B cell (primary cell): ENCODE measurements at regions not wholly inside any gene's neighbourhood (a gene's known extent, or its start where the extent isn't known, plus 50 kb on each side); places are given as distances from the start of the nearest gene placed in this dataset.

Experiments used
- ATAC-seq: fragments of 200-7000 bp; cut with Tn5 transposase; one replicate; pipeline ENCODE4 v1.10.0; 2021; ENCODE audit warnings: low read depth, mild to moderate bottlenecking, moderate number of reproducible peaks, moderate library complexity
- CTCF ChIA-PET: fragments of 350-600 bp; sonication (Branson Sonifier 250); formaldehyde crosslinking; loops from one replicate; lab custom pipeline; 2021; ENCODE audit warnings: antibody characterized with exemption, inconsistent platforms; lab: Charles Lee
- POLR2A ChIA-PET: fragments of 350-600 bp; sonication (Branson Sonifier 250); formaldehyde crosslinking; loops from one replicate; lab custom pipeline; 2021; ENCODE audit warnings: antibody characterized with exemption; lab: Charles Lee
- DNase-seq: peaks from one replicate; pipeline ENCODE4 v3.0.0; 2013
- H2AFZ ChIP-seq: 2 replicates; pipeline ENCODE4 v1.6.1; 2012; ENCODE audit warnings: mild to moderate bottlenecking, low read depth, low read length; ENCODE audit not compliant: insufficient read depth, poor library complexity, severe bottlenecking
- H3K27ac ChIP-seq, 2 donors: 1 replicate in 1 of 2; 2 replicates in 1 of 2; pipeline ENCODE4 v1.5.1; 2012 to 2013; ENCODE audit warnings: low read length in 2 of 2, mild to moderate bottlenecking in 2 of 2, moderate library complexity in 1 of 2
- H3K27me3 ChIP-seq, 4 experiments: fragments of 200-600 bp in 1 of 4; sonication (generic) in 1 of 4; replicated peaks in 1 of 4; 1 replicate in 2 of 4; 2 replicates in 2 of 4; pipeline versions ENCODE4 v1.6.1 to v1.7.0; 2013 to 2016; ENCODE audit warnings: low read length in 3 of 4, mild to moderate bottlenecking in 2 of 4, mixed read lengths in 1 of 4, moderate library complexity in 1 of 4; ENCODE audit not compliant: insufficient read depth in 4 of 4, control insufficient read depth in 3 of 4; ENCODE audit errors: control extremely low read depth in 1 of 4
- H3K36me3 ChIP-seq, 2 experiments: replicated peaks in 1 of 2; 1 replicate in 1 of 2; 2 replicates in 1 of 2; pipeline versions ENCODE4 v1.6.1 to v1.7.1; 2013; ENCODE audit warnings: low read length in 1 of 2; ENCODE audit not compliant: insufficient read depth in 2 of 2, control insufficient read depth in 1 of 2; ENCODE audit errors: control extremely low read depth in 1 of 2, extremely low read depth in 1 of 2
- H3K4me1 ChIP-seq, 2 donors: fragments of 200-600 bp in 1 of 2; sonication (generic) in 1 of 2; 1 replicate in 1 of 2; 2 replicates in 1 of 2; pipeline versions ENCODE4 v1.5.1 to v1.6.1; 2013 to 2017; ENCODE audit warnings: low read length in 2 of 2; ENCODE audit not compliant: control insufficient read depth in 2 of 2, insufficient read depth in 2 of 2
- H3K4me2 ChIP-seq: replicated peaks from 2 replicates; pipeline ENCODE3; 2012; ENCODE audit warnings: mild to moderate bottlenecking, low read depth, low read length; ENCODE audit not compliant: poor library complexity, severe bottlenecking
- H3K4me3 ChIP-seq, 5 experiments: fragments of 200-600 bp in 1 of 5; sonication (generic) in 1 of 5; 1 replicate in 3 of 5; 2 replicates in 2 of 5; pipeline versions ENCODE4 v1.5.1 to v1.7.0; 2011 to 2016; ENCODE audit warnings: low read length in 4 of 5, mild to moderate bottlenecking in 4 of 5, low read depth in 2 of 5, control low read depth in 1 of 5, moderate library complexity in 1 of 5; ENCODE audit not compliant: insufficient read depth in 1 of 5; ENCODE audit errors: control extremely low read depth in 1 of 5, extremely low read depth in 1 of 5
- H3K79me2 ChIP-seq: fragments of 200-600 bp; sonication (generic); one replicate; pipeline ENCODE4 v1.6.0; 2016; ENCODE audit warnings: low read length; ENCODE audit not compliant: control insufficient read depth, insufficient read depth
- H3K9ac ChIP-seq: fragments of 200-600 bp; sonication (generic); 2 replicates; pipeline ENCODE4 v1.6.1; 2017; ENCODE audit warnings: mild to moderate bottlenecking, low read length, moderate library complexity
- H3K9me3 ChIP-seq, 3 donors: one replicate each; pipeline versions ENCODE4 v1.6.1 to v1.7.1; 2013; ENCODE audit warnings: low read length in 2 of 3; ENCODE audit not compliant: control insufficient read depth in 2 of 3, insufficient read depth in 1 of 3; ENCODE audit errors: control extremely low read depth in 1 of 3
- H4K20me1 ChIP-seq: 2 replicates; pipeline ENCODE4 v1.6.0; 2012; ENCODE audit warnings: mild to moderate bottlenecking, low read length; ENCODE audit not compliant: insufficient read depth, control insufficient read depth, poor library complexity, severe bottlenecking
- H3K27ac Mint-ChIP-seq: one replicate; pipeline ENCODE4 v1.8.0; 2021; ENCODE audit warnings: mixed read lengths
- H3K27me3 Mint-ChIP-seq: one replicate; pipeline ENCODE4 v1.8.0; 2021; ENCODE audit warnings: mixed read lengths
- H3K4me1 Mint-ChIP-seq: one replicate; pipeline ENCODE4 v1.8.0; 2021; ENCODE audit warnings: mixed read lengths
- H3K4me3 Mint-ChIP-seq: one replicate; pipeline ENCODE4 v1.8.0; 2021; ENCODE audit warnings: mixed read lengths
- H3K9me3 Mint-ChIP-seq: one replicate; pipeline ENCODE4 v1.8.0; 2022; ENCODE audit warnings: mixed read lengths; ENCODE audit not compliant: insufficient read depth
- EZH2 ChIP-seq: IDR thresholded peaks from 2 replicates; pipeline ENCODE4 v1.6.1; 2012; ENCODE audit warnings: borderline replicate concordance, low read depth, mild to moderate bottlenecking, moderate library complexity, low read length; ENCODE audit not compliant: insufficient read depth, poor library complexity, severe bottlenecking
- WGBS: methylation state at CpG from one replicate; pipeline ENCODE4 v1.1.5; 2013; ENCODE audit warnings: missing lambda C conversion rate; ENCODE audit not compliant: insufficient coverage; 5-methylcytosine and 5-hydroxymethylcytosine counted together
- intact Hi-C: fragments of 100-400 bp; cut with micrococcal nuclease; formaldehyde crosslinking; loops from one replicate; pipeline ENCODE4 v1.10.0; 2022
- TF ChIP-seq, protein P1 (sequence below): fragments of 200-600 bp; IDR thresholded peaks from one replicate; pipeline ENCODE4 v1.8.0; 2022; ENCODE audit warnings: antibody characterized with exemption, mild to moderate bottlenecking

DNA sequence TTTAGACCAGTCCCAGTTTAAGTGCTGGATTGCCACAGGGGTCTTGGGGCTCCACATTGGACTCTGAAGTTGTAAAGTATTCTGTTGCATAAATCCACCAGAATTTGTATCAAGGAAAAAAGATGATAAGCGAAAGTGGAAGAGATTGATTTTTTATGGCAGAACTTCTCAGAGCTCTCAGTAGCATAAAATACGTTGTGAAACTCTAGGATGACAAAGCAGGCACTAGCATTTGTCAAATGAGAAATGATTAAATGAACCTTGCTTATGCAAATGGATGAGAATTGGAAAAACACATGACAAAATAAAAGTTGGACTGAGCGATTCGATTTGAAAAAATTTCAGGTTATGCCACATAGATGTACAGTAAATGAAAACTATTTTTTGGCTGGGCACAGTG lies 253.8 kb upstream of the RAB4A start:
- peaks cover 16% of the 10 kb centered on the region for H3K27me3 Mint-ChIP-seq
- no peaks in the 10 kb centered on the region for H3K4me1 ChIP-seq

DNA sequence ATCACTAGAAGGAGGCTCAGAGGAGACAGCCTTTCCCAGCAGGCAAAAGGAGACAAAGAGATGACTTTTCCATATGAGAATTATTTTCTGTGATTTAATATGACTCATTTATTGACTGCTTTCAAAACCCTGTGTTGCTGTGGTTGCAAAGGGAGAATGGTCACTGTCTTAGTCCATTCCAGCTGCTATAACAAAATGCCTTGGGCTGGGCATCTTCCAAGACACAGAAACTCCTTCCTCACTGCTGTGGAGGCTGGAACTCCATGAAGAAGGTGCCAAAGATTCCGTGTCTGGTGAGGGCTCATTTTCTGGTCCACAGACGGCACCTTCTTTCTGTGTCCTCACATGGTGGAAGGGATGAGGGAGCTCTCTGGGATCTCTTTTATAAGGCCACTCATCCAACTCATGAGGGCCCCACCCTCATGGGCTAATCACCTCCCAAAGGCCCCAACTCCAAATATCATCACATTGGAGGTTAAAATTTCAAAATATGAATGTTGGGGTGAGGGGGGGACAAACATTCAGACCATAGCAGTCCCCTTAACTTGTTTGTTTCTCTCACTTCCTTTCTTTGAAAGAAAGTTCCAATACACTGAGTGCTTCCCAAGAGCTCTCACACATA lies 252.1 kb upstream of the RAB4A start:
- Mint-ChIP-seq H3K27ac (no peak overlapping the region), H3K9me3 (no peaks in the 10 kb centered on the region), H3K4me3 (no peak overlapping the region), H3K27me3 (peaks cover 25% of the 10 kb centered on the region), H3K4me1 (no peaks in the 10 kb centered on the region)
- TF ChIP-seq EZH2: no peak
- TF ChIP-seq, protein P1, sequence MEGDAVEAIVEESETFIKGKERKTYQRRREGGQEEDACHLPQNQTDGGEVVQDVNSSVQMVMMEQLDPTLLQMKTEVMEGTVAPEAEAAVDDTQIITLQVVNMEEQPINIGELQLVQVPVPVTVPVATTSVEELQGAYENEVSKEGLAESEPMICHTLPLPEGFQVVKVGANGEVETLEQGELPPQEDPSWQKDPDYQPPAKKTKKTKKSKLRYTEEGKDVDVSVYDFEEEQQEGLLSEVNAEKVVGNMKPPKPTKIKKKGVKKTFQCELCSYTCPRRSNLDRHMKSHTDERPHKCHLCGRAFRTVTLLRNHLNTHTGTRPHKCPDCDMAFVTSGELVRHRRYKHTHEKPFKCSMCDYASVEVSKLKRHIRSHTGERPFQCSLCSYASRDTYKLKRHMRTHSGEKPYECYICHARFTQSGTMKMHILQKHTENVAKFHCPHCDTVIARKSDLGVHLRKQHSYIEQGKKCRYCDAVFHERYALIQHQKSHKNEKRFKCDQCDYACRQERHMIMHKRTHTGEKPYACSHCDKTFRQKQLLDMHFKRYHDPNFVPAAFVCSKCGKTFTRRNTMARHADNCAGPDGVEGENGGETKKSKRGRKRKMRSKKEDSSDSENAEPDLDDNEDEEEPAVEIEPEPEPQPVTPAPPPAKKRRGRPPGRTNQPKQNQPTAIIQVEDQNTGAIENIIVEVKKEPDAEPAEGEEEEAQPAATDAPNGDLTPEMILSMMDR: no peak
- CTCF ChIA-PET: no interaction called here
- no peaks in the 10 kb centered on the region for H3K4me1 ChIP-seq
- intact Hi-C loops: no loop called here
- H3K27me3 ChIP-seq: peaks cover 0 to 8% (median 1%) of the 10 kb centered on the region in 4 experiments
- H3K27ac ChIP-seq: no peak overlapping the region
- no peak for DNase-seq
- whole genome bisulfite sequencing: no CpG with 5 or more reads among the region's 2 CpGs
- H4K20me1 ChIP-seq: no peaks in the 10 kb centered on the region
- no peak for ATAC-seq
- POLR2A ChIA-PET: no interaction called here
- H3K9ac ChIP-seq: no peak overlapping the region
- H3K79me2 ChIP-seq: no peaks in the 10 kb centered on the region
- H3K4me2 ChIP-seq: no peak overlapping the region
- no peak overlapping the region for H3K4me3 ChIP-seq
- no peak overlapping the region for H2AFZ ChIP-seq
- H3K9me3 ChIP-seq: no peaks in the 10 kb centered on the region
- H3K36me3 ChIP-seq: no peaks in the 10 kb centered on the region

More for the DNA sequence above, 253.8 kb upstream of the RAB4A start:
- Histone ChIP-seq H4K20me1 (no peaks in the 10 kb centered on the region), H3K4me2 (no peak overlapping the region), H3K4me3 (no peak overlapping the region), H3K27ac (no peak overlapping the region), H2AFZ (no peak overlapping the region), H3K9ac (no peak overlapping the region), H3K27me3 (peaks cover 0 to 5% (median 1%) of the 10 kb centered on the region in 4 experiments), H3K9me3 (no peaks in the 10 kb centered on the region), H3K36me3 (no peaks in the 10 kb centered on the region), H3K79me2 (no peaks in the 10 kb centered on the region)
- TF ChIP-seq, protein P1: no peak
- no peak for TF ChIP-seq EZH2
- intact Hi-C loops: no loop called here
- ATAC-seq (no peak), DNase-seq (no peak)
- WGBS: 82% methylated on average over 3 of the region's 4 CpGs
- ChIA-PET CTCF (no interaction called here), POLR2A (no interaction called here)
- Mint-ChIP-seq H3K4me1 (no peaks in the 10 kb centered on the region), H3K4me3 (no peak overlapping the region), H3K9me3 (no peaks in the 10 kb centered on the region), H3K27ac (no peak overlapping the region)
